Myocyte (in vitro differentiated cells): ENCODE measurements at regions not wholly inside any gene's neighbourhood (a gene's known extent, or its start where the extent isn't known, plus 50 kb on each side); places are given as distances from the start of the nearest gene placed in this dataset.
"Not testable (repeated sequence)": the region's sequence is repeated elsewhere in the genome, so short reads cannot be mapped to it uniquely, and the experiment has no call there.

Source experiments
- DNase-seq: peaks from one replicate; pipeline ENCODE4 v3.0.0-alpha.2; 2012; ENCODE audit warnings: low read depth

- no peak for DNase-seq
Measured at GRCh38 chr5:101782352-101783103, 513.6 kb downstream of the SLCO4C1 start.

- DNase-seq = no peak
Measured at GRCh38 chr5:101751105-101751504, 545.0 kb downstream of the SLCO4C1 start.

DNA sequence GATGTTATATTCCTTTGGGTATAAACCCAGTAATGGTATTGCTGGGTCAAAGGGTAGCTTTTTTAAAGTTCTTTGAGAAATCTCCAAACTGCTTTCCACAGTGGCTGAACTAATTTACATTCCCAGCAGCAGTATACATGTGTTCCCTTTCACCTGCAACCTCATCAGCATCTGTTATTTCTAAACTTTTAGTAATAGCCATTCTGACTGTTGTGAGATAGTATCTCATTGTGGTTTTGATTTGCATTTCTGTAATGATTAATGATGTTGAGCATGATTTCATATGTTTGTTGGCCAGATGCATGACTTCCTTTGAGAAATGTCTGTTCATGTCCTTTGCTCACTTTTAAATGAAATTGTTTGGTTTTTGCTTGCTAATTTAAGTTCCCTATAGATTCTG lies 553.1 kb downstream of the SLCO4C1 start:
- DNase-seq = not testable (repeated sequence)

DNA sequence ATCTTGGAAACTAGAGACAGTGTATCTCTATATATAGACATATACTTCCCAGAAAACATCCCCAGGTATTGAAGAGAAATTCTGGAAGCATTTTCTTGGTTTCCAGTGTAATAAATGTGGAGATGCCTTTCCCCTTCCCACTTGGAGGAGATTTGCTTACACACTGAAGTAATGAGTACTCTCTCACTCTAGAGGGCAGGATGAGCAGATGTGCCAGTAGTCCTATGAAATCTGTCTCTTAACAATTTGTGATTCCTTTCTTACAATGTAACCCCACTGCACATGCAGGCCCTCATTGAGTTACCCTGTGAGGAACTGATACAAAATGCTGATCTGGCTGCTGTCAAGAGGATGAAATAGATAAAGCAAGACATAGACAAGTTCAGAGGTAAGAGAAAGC lies 567.2 kb downstream of the SLCO4C1 start:
- no peak for DNase-seq

DNA sequence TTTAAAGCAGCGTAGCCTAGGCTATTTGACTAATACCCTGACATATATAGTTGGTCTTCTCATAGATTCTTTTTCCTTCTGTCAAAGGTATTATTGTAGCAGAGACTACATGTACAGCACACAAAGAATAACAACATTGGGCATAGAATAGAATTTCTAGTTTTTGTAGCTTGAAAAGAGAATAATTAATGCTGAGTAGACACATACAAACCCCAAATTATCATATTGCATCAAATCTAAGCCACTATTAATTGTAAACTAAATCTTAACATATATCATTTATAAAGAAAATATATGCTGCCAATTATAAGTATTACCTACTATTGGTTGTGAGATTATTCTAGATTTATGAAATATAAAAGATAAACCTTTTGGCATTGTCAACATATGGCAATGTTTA lies 574.5 kb downstream of the SLCO4C1 start:
- DNase-seq = no peak

- DNase-seq = no peak
Measured at GRCh38 chr5:101720033-101720432, 576.1 kb downstream of the SLCO4C1 start.

DNA sequence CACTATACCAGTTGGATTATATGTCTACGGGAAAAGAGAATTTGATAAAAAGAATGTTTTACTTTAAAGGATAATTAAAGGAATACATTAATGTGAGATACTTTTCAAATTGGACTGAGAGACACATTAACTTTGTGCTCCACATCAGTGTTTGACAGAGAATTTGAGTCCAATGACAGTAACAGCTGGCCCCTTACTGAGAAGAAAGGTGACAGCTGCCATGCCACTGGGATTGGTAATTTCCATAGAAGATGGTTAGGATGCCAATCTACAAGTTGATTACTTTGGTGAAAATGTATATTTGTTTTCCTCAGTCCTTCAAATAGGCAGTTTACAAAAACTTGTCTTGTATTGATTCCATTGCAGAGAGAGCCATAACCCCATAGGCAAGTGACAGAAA lies 578.4 kb downstream of the SLCO4C1 start:
- DNase-seq = peak; percentile 3

DNA sequence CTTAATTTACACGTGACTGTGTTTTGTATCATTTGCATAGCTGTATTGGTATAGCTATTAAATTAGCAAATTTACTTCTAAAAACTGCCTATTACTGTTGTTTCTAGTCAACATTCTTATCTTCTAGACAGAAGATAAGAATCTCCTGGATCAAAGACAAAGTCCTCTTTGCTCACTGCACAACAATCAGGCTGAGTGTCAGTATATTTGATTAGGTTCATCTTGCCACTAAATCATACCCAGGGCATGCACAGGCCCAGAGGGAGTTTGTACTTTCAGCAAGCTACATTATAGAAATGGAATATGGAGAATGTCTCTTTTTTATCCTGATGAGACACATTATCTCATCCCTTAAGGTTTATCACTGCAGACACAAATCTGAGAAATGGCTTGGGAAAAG lies 579.1 kb downstream of the SLCO4C1 start:
- DNase-seq = no peak

DNA sequence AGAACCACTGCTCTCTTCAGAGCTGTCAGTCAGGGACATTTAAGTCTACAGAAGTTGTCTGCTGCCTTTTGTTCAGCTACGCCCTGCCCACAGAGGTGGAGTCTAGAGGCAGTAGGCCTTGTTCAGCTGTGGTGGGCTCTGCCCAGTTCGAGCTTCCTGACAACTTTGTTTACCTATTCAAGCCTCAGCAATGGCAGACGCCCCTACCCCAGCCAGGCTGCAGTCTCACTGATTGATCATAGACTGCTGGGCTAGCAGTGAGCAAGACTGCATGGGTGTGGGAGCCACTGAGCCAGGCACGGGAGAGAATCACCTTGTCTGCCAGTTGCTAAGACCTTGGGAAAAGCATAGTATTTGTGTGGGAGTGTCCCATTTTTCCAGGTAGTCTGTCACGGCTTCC lies 580.3 kb downstream of the SLCO4C1 start:
- DNase-seq = not testable (repeated sequence)

- DNase-seq = no peak
Measured at GRCh38 chr5:101689306-101689705, 606.8 kb downstream of the SLCO4C1 start.

DNA sequence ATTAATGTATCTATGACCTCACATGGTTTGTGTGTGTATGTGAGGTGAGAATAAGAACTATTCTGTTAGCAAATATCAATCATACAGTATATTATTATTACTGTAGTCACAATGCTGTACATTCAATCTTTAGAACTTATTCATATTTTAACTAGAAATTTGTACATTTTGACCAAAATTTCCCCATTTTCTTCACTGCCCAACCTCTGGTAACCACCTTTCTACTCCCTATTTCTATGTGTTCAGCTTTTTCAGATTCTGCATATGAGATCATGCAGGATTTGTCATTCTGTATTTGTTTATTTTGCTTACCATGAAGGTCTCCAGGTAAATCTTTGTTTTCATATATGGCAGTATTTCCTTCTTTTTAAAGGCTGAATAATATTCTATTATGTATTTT lies 607.9 kb downstream of the SLCO4C1 start:
- no peak for DNase-seq

GRCh38 chr5:101687349-101687985 lies 608.6 kb downstream of the SLCO4C1 start:
- DNase-seq = no peak

DNA sequence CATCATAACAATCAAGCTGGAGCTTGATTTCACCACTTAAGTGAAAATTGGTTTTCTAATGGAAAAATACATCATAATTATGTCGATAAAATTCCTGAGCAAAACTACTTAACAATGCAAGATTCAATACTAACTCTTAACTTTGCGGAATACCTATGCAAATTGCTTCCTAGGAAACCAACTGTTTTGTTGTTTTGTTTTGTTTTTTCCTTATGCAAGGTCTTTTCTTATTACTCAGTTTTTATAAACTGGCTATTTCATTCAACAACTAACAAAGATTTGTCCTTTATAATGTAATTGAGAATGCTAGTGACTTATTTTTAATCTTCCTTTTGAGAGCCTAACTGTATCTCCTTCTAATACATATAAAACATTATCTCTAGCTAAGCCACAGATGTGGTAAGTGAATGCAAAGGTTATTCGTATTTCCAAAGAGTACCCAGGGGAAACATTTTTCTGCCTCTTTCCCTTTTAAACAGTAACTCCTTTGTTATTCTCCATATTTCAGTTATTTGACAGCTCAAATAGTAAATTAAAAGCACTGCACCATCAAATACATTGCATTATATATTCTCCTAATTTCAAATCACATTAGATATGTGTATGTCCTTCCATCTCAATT lies 609.4 kb downstream of the SLCO4C1 start:
- DNase-seq = no peak

DNA sequence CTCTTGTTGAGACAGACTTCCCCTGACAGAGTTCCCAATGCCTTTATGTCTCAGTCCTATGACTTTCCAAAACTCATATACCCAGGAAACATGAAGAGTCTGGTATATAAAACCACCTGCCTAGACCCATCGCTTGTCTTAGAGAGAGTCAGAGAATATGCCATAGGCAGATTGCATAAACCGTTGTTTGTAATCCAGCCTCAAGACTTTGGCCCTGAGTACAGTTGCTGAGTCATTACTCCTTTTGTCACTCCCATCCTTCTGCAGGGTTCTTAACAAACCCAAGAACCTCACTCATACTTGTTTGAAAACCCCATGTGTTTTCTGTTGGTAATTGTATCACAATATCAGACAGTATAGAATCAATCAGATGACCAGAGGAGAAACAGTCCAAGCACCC lies 616.3 kb downstream of the SLCO4C1 start:
- DNase-seq = peak; percentile 8

- peak; percentile 74 for DNase-seq
Measured at GRCh38 chr5:101678481-101679193, 617.4 kb downstream of the SLCO4C1 start.

- no peak for DNase-seq
Measured at GRCh38 chr5:101677961-101678360, 618.1 kb downstream of the SLCO4C1 start.

DNA sequence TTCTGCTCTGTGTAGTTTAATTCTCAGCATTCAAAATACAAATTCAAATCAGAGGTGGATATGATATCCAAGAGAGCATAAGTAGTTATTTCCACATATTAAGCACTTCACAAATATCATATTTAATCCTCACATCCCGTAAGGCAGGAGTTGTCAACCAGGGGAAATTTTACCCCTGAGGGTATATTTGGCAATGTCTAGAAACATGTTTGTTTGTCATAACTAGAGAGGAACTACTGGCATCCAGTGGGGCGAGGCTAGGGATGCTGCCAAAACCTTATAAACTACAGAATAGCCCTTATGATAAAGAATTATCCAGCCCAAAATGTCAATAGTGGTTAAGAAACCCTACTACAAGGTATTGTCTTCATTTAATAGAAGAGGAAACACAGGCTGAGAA lies 619.4 kb downstream of the SLCO4C1 start:
- no peak for DNase-seq

DNA sequence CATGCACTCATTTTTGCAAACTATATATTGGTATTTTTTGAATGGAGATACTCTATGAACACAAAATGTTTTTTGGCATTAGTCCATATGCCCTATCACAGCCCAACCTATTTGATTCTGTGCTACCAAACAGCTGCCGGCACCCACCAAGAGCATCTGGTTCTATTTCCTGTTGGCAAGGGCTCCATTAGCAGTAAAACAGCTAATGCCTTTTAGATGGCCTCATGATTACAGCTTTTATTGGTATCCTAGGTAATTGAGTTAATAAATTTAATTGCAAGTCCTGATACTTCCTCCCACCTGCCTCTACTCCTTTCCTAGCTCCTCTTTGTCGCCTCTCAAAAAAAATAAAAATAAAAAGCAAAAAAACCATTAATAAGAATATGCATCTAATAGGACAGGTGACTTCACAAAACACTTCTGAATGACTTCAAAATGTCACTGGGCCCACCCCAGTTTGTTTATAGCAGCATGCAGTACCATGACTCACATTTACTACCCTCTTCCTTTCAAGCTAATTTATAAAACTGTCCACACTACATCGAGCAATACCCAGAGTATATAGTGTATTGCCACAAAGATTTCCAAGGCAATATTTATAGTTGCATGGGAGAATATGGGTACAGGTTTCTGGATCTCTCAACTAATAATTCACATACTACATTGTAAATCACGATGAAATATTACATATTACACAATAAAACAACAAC lies 620.4 kb downstream of the SLCO4C1 start:
- no peak for DNase-seq

- no peak for DNase-seq
Measured at GRCh38 chr5:101673120-101673519, 623.0 kb downstream of the SLCO4C1 start.

DNA sequence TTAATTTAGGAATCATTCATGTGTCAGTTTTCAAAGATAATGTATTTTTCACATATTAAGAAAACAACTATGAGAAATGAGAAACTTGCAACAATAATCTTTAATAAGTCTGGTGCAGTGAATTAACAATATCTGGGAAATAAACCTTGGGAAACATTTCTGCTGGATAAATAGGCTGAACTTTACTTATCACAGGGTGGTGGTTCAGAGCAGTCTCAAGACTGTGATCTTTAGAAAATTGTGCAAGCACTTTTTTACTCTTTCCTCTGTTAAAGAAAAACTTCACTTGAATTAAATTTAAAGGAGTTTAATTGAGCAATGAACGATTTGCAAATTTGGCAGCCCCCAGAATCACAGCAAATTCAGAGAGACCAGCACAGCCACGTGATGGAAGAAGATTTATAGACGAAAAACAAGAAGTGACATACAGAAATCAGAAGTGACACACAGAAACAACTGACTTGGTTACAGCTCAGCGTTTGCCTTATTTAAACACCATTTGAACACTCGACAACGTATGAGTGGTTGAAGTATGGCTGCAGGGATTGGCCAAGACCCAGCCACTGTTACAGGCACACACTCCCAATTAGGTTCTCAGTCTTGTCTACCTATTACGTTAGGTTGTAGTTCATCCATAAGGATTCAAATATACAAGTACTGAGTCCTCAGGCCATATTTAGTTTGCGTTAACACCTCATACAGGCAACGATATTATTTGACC lies 631.9 kb downstream of the SLCO4C1 start:
- DNase-seq = no peak

DNA sequence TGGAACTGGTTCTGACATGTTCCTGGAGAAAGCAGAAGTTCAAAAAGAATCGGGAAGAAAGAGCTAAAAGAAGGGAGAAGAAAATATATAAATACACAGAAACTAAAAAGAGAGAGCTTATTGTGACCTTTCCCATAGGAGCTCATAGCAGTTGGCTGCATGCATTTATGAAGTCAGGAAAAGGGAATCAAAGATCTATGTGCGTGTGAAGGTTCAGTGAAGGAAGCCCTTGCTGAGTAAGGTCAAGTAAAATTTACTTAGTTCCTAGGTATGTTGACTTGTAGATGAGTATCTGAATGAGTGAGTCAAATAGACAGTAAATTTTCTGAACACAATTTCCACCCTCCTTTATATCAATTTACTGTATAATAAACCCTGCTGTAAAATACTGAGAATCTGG lies 632.5 kb downstream of the SLCO4C1 start:
- DNase-seq = no peak
